Neural progenitor cell (in vitro differentiated cells): ENCODE measurements at regions not wholly inside any gene's neighbourhood (a gene's known extent, or its start where the extent isn't known, plus 50 kb on each side); places are given as distances from the start of the nearest gene placed in this dataset.

Source experiments
- DNase-seq: peaks from one replicate; pipeline ENCODE4 v3.0.0-alpha.2; 2016; ENCODE audit warnings: low spot score
- H2AFZ ChIP-seq: fragments of 200-600 bp; sonication (generic); replicated peaks from 2 replicates; pipeline ENCODE4 v1.6.1; 2016; ENCODE audit warnings: antibody characterized with exemption
- H3F3A ChIP-seq: fragments of 200-600 bp; sonication (generic); 2 replicates; pipeline ENCODE4 v1.6.1; 2016; ENCODE audit warnings: antibody characterized with exemption, low read depth
- H3K27ac ChIP-seq: fragments of 200-600 bp; sonication (generic); 2 replicates; pipeline ENCODE4 v1.5.1; 2016; ENCODE audit warnings: mild to moderate bottlenecking
- H3K27me3 ChIP-seq: fragments of 200-600 bp; sonication (generic); 2 replicates; pipeline ENCODE4 v1.6.1; 2016; ENCODE audit warnings: mild to moderate bottlenecking, moderate library complexity
- H3K36me3 ChIP-seq: fragments of 200-600 bp; sonication (generic); 2 replicates; pipeline ENCODE4 v1.5.1; 2016
- H3K4me1 ChIP-seq: fragments of 200-600 bp; sonication (generic); 2 replicates; pipeline ENCODE4 v1.6.1; 2016; ENCODE audit warnings: mixed run types
- H3K4me2 ChIP-seq: fragments of 200-600 bp; sonication (generic); 2 replicates; pipeline ENCODE4 v1.6.1; 2016
- H3K4me3 ChIP-seq: fragments of 200-600 bp; sonication (generic); 2 replicates; pipeline ENCODE4 v1.5.1; 2016
- H3K79me2 ChIP-seq: fragments of 200-600 bp; sonication (generic); 2 replicates; pipeline ENCODE4 v1.6.1; 2016; ENCODE audit warnings: low read depth
- H3K9ac ChIP-seq: fragments of 200-600 bp; sonication (generic); 2 replicates; pipeline ENCODE4 v1.6.1; 2016
- H3K9me3 ChIP-seq: fragments of 200-600 bp; sonication (generic); 2 replicates; pipeline ENCODE4 v1.5.1; 2016; ENCODE audit warnings: low read depth
- H4K20me1 ChIP-seq: fragments of 200-600 bp; sonication (generic); 2 replicates; pipeline ENCODE4 v1.6.1; 2016; ENCODE audit warnings: low read depth
- H3K27ac Mint-ChIP-seq: 3 replicates; pipeline ENCODE4 v1.8.0; 2021; ENCODE audit warnings: mixed read lengths
- H3K27me3 Mint-ChIP-seq: 2 replicates; pipeline ENCODE4 v1.8.0; 2022; ENCODE audit warnings: low read depth, mild to moderate bottlenecking, inconsistent platforms, moderate library complexity, mixed read lengths; ENCODE audit not compliant: insufficient read depth
- H3K36me3 Mint-ChIP-seq: 3 replicates; pipeline ENCODE4 v1.8.0; 2021; ENCODE audit warnings: mixed read lengths
- H3K4me1 Mint-ChIP-seq: 3 replicates; pipeline ENCODE4 v1.8.0; 2021; ENCODE audit warnings: mixed read lengths
- H3K4me3 Mint-ChIP-seq: 3 replicates; pipeline ENCODE4 v1.8.0; 2021; ENCODE audit warnings: mild to moderate bottlenecking, moderate library complexity, mixed read lengths
- H3K9me3 Mint-ChIP-seq: 3 replicates; pipeline ENCODE4 v1.8.0; 2020; ENCODE audit warnings: mixed read lengths
- EZH2 ChIP-seq: fragments of 200-600 bp; sonication (generic); IDR thresholded peaks from 2 replicates; pipeline ENCODE4 v1.6.1; 2017; ENCODE audit warnings: antibody characterized with exemption, mild to moderate bottlenecking, moderate library complexity
- EZH2phosphoT487 ChIP-seq: fragments of 200-600 bp; sonication (generic); IDR thresholded peaks from 2 replicates; pipeline ENCODE4 v1.6.1; 2017; ENCODE audit warnings: antibody characterized with exemption
- TF ChIP-seq, protein P1 (sequence below): fragments of 200-600 bp; sonication (generic); IDR thresholded peaks from 2 replicates; pipeline ENCODE4 v1.5.1; 2017; ENCODE audit warnings: antibody characterized with exemption, mild to moderate bottlenecking

- H3K27me3 Mint-ChIP-seq = no peaks in the 10 kb centered on the region
- H3F3A ChIP-seq = no peaks in the 10 kb centered on the region
- no peaks in the 10 kb centered on the region for H3K9me3 ChIP-seq
- no peaks in the 10 kb centered on the region for H3K9me3 Mint-ChIP-seq
- no peaks in the 10 kb centered on the region for H3K36me3 ChIP-seq
- H3K4me2 ChIP-seq = no peak overlapping the region
- no peaks in the 10 kb centered on the region for H3K4me1 ChIP-seq
- no peaks in the 10 kb centered on the region for H4K20me1 ChIP-seq
- no peak overlapping the region for H3K4me3 ChIP-seq
- no peaks in the 10 kb centered on the region for H3K79me2 ChIP-seq
- DNase-seq = no peak
- H3K27me3 ChIP-seq = no peaks in the 10 kb centered on the region
- H3K4me1 Mint-ChIP-seq = no peaks in the 10 kb centered on the region
- no peak overlapping the region for H3K27ac ChIP-seq
- H3K9ac ChIP-seq = no peak overlapping the region
- TF ChIP-seq, protein P1, sequence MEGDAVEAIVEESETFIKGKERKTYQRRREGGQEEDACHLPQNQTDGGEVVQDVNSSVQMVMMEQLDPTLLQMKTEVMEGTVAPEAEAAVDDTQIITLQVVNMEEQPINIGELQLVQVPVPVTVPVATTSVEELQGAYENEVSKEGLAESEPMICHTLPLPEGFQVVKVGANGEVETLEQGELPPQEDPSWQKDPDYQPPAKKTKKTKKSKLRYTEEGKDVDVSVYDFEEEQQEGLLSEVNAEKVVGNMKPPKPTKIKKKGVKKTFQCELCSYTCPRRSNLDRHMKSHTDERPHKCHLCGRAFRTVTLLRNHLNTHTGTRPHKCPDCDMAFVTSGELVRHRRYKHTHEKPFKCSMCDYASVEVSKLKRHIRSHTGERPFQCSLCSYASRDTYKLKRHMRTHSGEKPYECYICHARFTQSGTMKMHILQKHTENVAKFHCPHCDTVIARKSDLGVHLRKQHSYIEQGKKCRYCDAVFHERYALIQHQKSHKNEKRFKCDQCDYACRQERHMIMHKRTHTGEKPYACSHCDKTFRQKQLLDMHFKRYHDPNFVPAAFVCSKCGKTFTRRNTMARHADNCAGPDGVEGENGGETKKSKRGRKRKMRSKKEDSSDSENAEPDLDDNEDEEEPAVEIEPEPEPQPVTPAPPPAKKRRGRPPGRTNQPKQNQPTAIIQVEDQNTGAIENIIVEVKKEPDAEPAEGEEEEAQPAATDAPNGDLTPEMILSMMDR = no peak
- TF ChIP-seq EZH2phosphoT487 = no peak
- TF ChIP-seq EZH2 = no peak
- H3K4me3 Mint-ChIP-seq = no peak overlapping the region
- no peak overlapping the region for H3K27ac Mint-ChIP-seq
- no peak overlapping the region for H2AFZ ChIP-seq
- H3K36me3 Mint-ChIP-seq = no peaks in the 10 kb centered on the region
These were observed 260.9 kb downstream of the TENT5A start for GRCh38 chr6:81491454-81492101.

DNA sequence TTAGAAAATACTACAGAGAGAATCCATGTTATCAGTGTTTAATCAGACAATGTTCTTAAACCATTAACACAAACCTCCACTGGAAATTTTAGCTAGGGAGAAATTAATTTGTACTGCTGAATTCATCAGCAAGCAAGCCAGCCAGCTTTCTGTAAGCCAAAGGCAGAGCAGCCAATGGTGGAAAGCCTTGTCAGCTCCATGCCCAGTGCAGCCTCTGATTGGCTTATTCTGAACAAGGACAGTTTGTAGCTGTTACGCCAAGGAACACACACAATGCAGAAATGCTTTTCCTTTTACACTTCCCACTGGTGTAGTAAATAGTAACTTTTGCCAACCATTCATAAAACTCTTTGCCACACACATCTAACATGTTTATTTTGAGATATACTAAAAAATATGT lies 265.0 kb downstream of the TENT5A start:
- no peak overlapping the region for H3K27ac ChIP-seq
- DNase-seq = no peak
- H3K36me3 ChIP-seq = no peaks in the 10 kb centered on the region
- Mint-ChIP-seq H3K27me3 (no peaks in the 10 kb centered on the region), H3K4me1 (no peaks in the 10 kb centered on the region), H3K27ac (no peak overlapping the region), H3K36me3 (no peaks in the 10 kb centered on the region), H3K9me3 (no peaks in the 10 kb centered on the region), H3K4me3 (no peak overlapping the region)
- TF ChIP-seq, protein P1 = no peak
- TF ChIP-seq EZH2 (no peak), EZH2phosphoT487 (no peak)
- no peaks in the 10 kb centered on the region for H3K79me2 ChIP-seq
- H3K4me1 ChIP-seq = no peaks in the 10 kb centered on the region
- no peaks in the 10 kb centered on the region for H3K9me3 ChIP-seq
- no peak overlapping the region for H3K4me2 ChIP-seq
- no peaks in the 10 kb centered on the region for H3K27me3 ChIP-seq
- no peak overlapping the region for H3K4me3 ChIP-seq
- H3F3A ChIP-seq = no peaks in the 10 kb centered on the region
- no peak overlapping the region for H3K9ac ChIP-seq
- H4K20me1 ChIP-seq = no peaks in the 10 kb centered on the region
- H2AFZ ChIP-seq = peak overlapping the region; percentile 38

DNA sequence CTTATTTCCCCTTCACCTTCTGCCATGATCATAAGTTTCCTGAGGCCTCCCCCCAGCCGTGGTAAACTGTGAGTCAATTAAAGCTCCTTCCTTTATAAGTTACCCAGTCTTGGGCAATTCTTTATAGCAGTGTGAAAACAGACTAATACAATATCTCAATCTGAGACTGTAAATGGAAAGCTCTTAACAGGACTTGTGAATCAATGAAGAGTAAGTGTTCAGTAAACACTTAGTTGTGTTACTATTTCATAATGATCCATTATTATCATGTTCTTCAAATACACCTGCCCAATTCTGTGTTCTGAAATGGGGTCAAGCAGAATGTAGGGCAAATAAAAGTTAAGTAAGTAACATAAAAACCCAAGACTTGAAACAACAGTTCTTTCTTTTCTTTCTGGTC lies 266.2 kb downstream of the TENT5A start:
- Histone ChIP-seq H3K4me1 (no peaks in the 10 kb centered on the region), H3K79me2 (no peaks in the 10 kb centered on the region), H3K9ac (no peak overlapping the region), H3K27ac (no peak overlapping the region), H3K9me3 (no peaks in the 10 kb centered on the region), H4K20me1 (no peaks in the 10 kb centered on the region), H3K36me3 (no peaks in the 10 kb centered on the region), H3K27me3 (no peaks in the 10 kb centered on the region), H3K4me2 (no peak overlapping the region), H3F3A (no peaks in the 10 kb centered on the region), H3K4me3 (no peak overlapping the region), H2AFZ (no peak overlapping the region)
- Mint-ChIP-seq H3K27me3 (no peaks in the 10 kb centered on the region), H3K4me1 (no peaks in the 10 kb centered on the region), H3K4me3 (no peak overlapping the region), H3K27ac (no peak overlapping the region), H3K36me3 (no peaks in the 10 kb centered on the region), H3K9me3 (no peaks in the 10 kb centered on the region)
- no peak for DNase-seq
- TF ChIP-seq EZH2 (no peak), EZH2phosphoT487 (no peak)
- TF ChIP-seq, protein P1 = no peak
